GM06990 (cell line): ENCODE measurements at regions not wholly inside any gene's neighbourhood (a gene's known extent, or its start where the extent isn't known, plus 50 kb on each side); places are given as distances from the start of the nearest gene placed in this dataset.
A peak's percentile ranks its signal among the peaks of the same experiment; 100 is the strongest.

Experiments used
- DNase-seq: peaks from one replicate; pipeline ENCODE4 v3.0.0-alpha.2; 2011; ENCODE audit not compliant: insufficient read length; ENCODE audit errors: extremely low read depth
- H3K27me3 ChIP-seq: replicated peaks from 2 replicates; pipeline ENCODE4 v1.6.0; 2011; ENCODE audit warnings: low read length; ENCODE audit not compliant: control insufficient read depth, insufficient read depth
- H3K36me3 ChIP-seq: 2 replicates; pipeline ENCODE4 v1.5.1; 2011; ENCODE audit warnings: low read length; ENCODE audit not compliant: control insufficient read depth, insufficient read depth
- H3K4me3 ChIP-seq: replicated peaks from 2 replicates; pipeline ENCODE4 v1.5.1; 2011; ENCODE audit warnings: low read depth, mild to moderate bottlenecking, control low read depth, low read length
- CTCF ChIP-seq: IDR thresholded peaks from 2 replicates; pipeline ENCODE4 v1.5.1; 2011; ENCODE audit warnings: low read length, control low read depth, mild to moderate bottlenecking, inconsistent platforms; ENCODE audit not compliant: insufficient read depth, poor library complexity, severe bottlenecking

- no peak overlapping the region for H3K4me3 ChIP-seq
- H3K27me3 ChIP-seq: no peaks in the 10 kb centered on the region
- DNase-seq: no peak
- H3K36me3 ChIP-seq: no peaks in the 10 kb centered on the region
- no peak for TF ChIP-seq CTCF
Measured at GRCh38 chr10:9602998-9603397, 1414.7 kb upstream of the CELF2 start.

- H3K36me3 ChIP-seq: no peaks in the 10 kb centered on the region
- no peak for TF ChIP-seq CTCF
- H3K27me3 ChIP-seq: no peaks in the 10 kb centered on the region
- DNase-seq: no peak
- no peak overlapping the region for H3K4me3 ChIP-seq
Measured at GRCh38 chr10:9603972-9604371, 1413.7 kb upstream of the CELF2 start.

GRCh38 chr10:9605231-9605630 lies 1412.4 kb upstream of the CELF2 start:
- no peaks in the 10 kb centered on the region for H3K27me3 ChIP-seq
- TF ChIP-seq CTCF: no peak
- no peak overlapping the region for H3K4me3 ChIP-seq
- DNase-seq: no peak
- no peaks in the 10 kb centered on the region for H3K36me3 ChIP-seq

GRCh38 chr10:9608602-9609001 lies 1409.1 kb upstream of the CELF2 start:
- no peak for DNase-seq
- peak; percentile 13 for TF ChIP-seq CTCF
- H3K36me3 ChIP-seq: no peaks in the 10 kb centered on the region
- no peak overlapping the region for H3K4me3 ChIP-seq
- no peaks in the 10 kb centered on the region for H3K27me3 ChIP-seq

- H3K27me3 ChIP-seq: no peaks in the 10 kb centered on the region
- H3K36me3 ChIP-seq: no peaks in the 10 kb centered on the region
- DNase-seq: peak; percentile 40
- peak overlapping the region; percentile 17; the same call in 1 of the 2 replicates for H3K4me3 ChIP-seq
- TF ChIP-seq CTCF: no peak
Measured at GRCh38 chr10:9613338-9614075, 1404.2 kb upstream of the CELF2 start.

- no peak overlapping the region for H3K4me3 ChIP-seq
- TF ChIP-seq CTCF: no peak
Measured at GRCh38 chr10:9615189-9615588, 1402.5 kb upstream of the CELF2 start.

More at GRCh38 chr10:9615189-9615588, 1402.5 kb upstream of the CELF2 start:
- Histone ChIP-seq H3K36me3 (no peaks in the 10 kb centered on the region), H3K27me3 (no peaks in the 10 kb centered on the region)
- no peak for DNase-seq
